ENCODE measurements at regions not wholly inside any gene's neighbourhood (a gene's known extent, or its start where the extent isn't known, plus 50 kb on each side); places are given as distances from the start of the nearest gene placed in this dataset.
A peak's percentile ranks its signal among the peaks of the same experiment; 100 is the strongest.

- Mint-ChIP-seq H3K36me3 (ENCODE audit: low read depth) (no peaks in the 10 kb centered on the region), H3K27ac (no peak overlapping the region), H3K27me3 (peaks cover 15% of the 10 kb centered on the region), H3K4me1 (ENCODE audit: low read depth) (no peaks in the 10 kb centered on the region), H3K9me3 (no peaks in the 10 kb centered on the region), H3K4me3 (no peak overlapping the region)
- DNase-seq, result no peak
These were observed 143.4 kb downstream of the ZNF608 start for GRCh38 chr5:124602925-124603650.

GRCh38 chr5:124599028-124599973 lies 147.1 kb downstream of the ZNF608 start:
- Mint-ChIP-seq H3K36me3 (ENCODE audit: low read depth) (no peaks in the 10 kb centered on the region), H3K4me1 (ENCODE audit: low read depth) (no peaks in the 10 kb centered on the region), H3K27ac (no peak overlapping the region), H3K27me3 (peaks cover 19% of the 10 kb centered on the region), H3K9me3 (no peaks in the 10 kb centered on the region), H3K4me3 (no peak overlapping the region)
- no peak for DNase-seq

GRCh38 chr5:124596595-124597421 lies 149.6 kb downstream of the ZNF608 start:
- Mint-ChIP-seq H3K27ac (no peak overlapping the region), H3K27me3 (peaks cover 17% of the 10 kb centered on the region), H3K4me1 (ENCODE audit: low read depth) (no peaks in the 10 kb centered on the region), H3K4me3 (no peak overlapping the region), H3K9me3 (no peaks in the 10 kb centered on the region), H3K36me3 (ENCODE audit: low read depth) (no peaks in the 10 kb centered on the region)
- no peak for DNase-seq

DNA sequence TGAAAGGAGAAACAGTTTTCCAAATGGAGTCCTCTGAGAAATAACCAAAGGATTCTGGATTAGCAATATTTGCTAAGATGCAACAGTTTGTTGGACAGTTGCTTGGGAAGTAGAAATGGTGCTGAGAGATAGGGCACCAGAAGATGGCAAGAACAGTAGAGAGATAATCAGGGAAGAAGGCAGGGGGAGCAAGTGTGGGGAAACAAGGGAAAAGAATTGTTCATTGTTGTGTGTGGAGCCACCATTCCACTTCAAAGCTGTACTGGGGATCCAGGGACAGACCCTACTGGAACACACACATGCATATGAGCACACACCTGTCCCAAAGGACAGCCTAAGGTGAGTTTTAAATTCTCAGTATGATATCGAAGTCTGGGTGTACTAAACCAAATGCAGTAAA lies 152.5 kb downstream of the ZNF608 start:
- Mint-ChIP-seq H3K27me3 (peaks cover 20% of the 10 kb centered on the region), H3K4me1 (ENCODE audit: low read depth) (no peaks in the 10 kb centered on the region), H3K4me3 (no peak overlapping the region), H3K9me3 (peaks cover 4% of the 10 kb centered on the region), H3K36me3 (ENCODE audit: low read depth) (no peaks in the 10 kb centered on the region), H3K27ac (no peak overlapping the region)
- DNase-seq, result no peak

- peaks cover 4% of the 10 kb centered on the region for H3K9me3 Mint-ChIP-seq
- no peak overlapping the region for H3K4me3 Mint-ChIP-seq
- H3K36me3 Mint-ChIP-seq (ENCODE audit: low read depth), result no peaks in the 10 kb centered on the region
- H3K4me1 Mint-ChIP-seq (ENCODE audit: low read depth), result no peaks in the 10 kb centered on the region
- no peak overlapping the region for H3K27ac Mint-ChIP-seq
- H3K27me3 Mint-ChIP-seq, result peaks cover 20% of the 10 kb centered on the region
- no peak for DNase-seq
These were observed 153.5 kb downstream of the ZNF608 start for GRCh38 chr5:124592891-124593290.

DNA sequence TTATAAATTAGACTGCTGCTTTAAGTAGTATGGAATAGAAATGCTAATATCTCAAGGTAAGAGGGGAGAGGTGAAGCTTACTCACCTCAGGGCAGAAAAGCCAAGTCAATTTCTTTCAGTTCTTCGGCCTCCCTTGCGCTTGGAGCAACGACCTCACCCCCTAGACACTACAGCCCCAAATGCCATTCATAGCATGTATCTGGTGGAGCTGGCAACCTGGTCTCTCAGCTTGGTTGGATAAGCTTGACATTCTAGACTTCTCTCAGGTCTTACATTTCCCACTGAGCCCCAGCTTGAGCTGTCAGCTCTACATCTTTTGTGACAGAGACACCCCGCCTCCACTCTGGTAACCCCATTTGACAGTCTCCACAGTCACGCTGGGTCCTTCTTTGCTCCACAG lies 154.9 kb downstream of the ZNF608 start:
- no peaks in the 10 kb centered on the region for H3K4me1 Mint-ChIP-seq (ENCODE audit: low read depth)
- no peaks in the 10 kb centered on the region for H3K36me3 Mint-ChIP-seq (ENCODE audit: low read depth)

GRCh38 chr5:124590686-124591085 lies 155.8 kb downstream of the ZNF608 start:
- no peak for DNase-seq
- no peak overlapping the region for H3K27ac Mint-ChIP-seq
- H3K9me3 Mint-ChIP-seq, result peaks cover 4% of the 10 kb centered on the region
- H3K27me3 Mint-ChIP-seq, result peaks cover 12% of the 10 kb centered on the region
- H3K36me3 Mint-ChIP-seq (ENCODE audit: low read depth), result no peaks in the 10 kb centered on the region
- no peak overlapping the region for H3K4me3 Mint-ChIP-seq
- H3K4me1 Mint-ChIP-seq (ENCODE audit: low read depth), result peaks cover under 1% of the 10 kb centered on the region

More for the DNA sequence above, 154.9 kb downstream of the ZNF608 start:
- H3K9me3 Mint-ChIP-seq, result peaks cover 4% of the 10 kb centered on the region
- peaks cover 13% of the 10 kb centered on the region for H3K27me3 Mint-ChIP-seq
- H3K27ac Mint-ChIP-seq, result no peak overlapping the region
- no peak for DNase-seq
- no peak overlapping the region for H3K4me3 Mint-ChIP-seq

- Mint-ChIP-seq H3K27me3 (peaks cover 9% of the 10 kb centered on the region), H3K27ac (no peak overlapping the region), H3K9me3 (peaks cover 4% of the 10 kb centered on the region), H3K36me3 (ENCODE audit: low read depth) (no peaks in the 10 kb centered on the region), H3K4me3 (no peak overlapping the region), H3K4me1 (ENCODE audit: low read depth) (peaks cover 30% of the 10 kb centered on the region)
- no peak for DNase-seq
These were observed 159.2 kb downstream of the ZNF608 start for GRCh38 chr5:124587280-124587679.

DNA sequence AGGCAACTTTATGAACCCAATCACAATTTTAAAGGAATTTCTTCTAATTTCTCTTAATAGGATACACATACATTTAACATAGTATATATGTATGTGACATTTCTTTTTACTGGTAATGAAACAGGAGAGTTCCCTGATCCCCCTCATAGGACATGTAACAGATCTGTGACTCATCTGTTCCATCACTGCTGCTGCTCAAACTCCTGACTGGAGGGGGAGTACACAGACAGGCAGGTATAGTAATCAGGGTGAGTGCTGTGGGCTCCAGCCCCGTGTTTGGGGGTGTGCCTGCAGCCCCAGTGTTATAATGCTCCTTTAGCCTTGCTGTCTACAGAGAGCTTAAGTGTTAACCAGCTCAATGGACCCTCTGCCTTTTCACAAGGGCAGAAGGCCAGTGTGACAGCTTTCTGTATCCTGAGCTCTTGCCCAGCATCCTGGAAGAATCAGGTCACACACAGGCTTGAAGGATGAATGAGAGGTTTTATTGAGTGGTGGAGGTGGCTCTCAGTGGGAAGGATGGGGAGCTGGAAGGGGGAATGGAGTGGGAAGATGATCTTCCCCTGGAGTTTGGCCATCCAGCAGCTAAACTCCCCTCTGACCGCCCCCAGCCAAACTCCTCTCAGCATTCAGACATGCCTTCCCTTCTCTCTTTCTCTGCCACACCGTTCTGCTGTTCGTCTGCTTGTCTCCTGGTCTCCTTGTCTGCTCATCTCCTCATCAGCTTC lies 161.3 kb downstream of the ZNF608 start:
- Mint-ChIP-seq H3K4me1 (ENCODE audit: low read depth) (peaks cover 30% of the 10 kb centered on the region), H3K9me3 (peaks cover 4% of the 10 kb centered on the region), H3K4me3 (no peak overlapping the region), H3K36me3 (ENCODE audit: low read depth) (no peaks in the 10 kb centered on the region), H3K27me3 (peaks cover 7% of the 10 kb centered on the region), H3K27ac (no peak overlapping the region)
- no peak for DNase-seq

GRCh38 chr5:124583469-124584350 lies 162.7 kb downstream of the ZNF608 start:
- Mint-ChIP-seq H3K27ac (peak overlapping the region; percentile 73), H3K36me3 (ENCODE audit: low read depth) (no peaks in the 10 kb centered on the region), H3K4me1 (ENCODE audit: low read depth) (peaks cover 30% of the 10 kb centered on the region), H3K9me3 (no peaks in the 10 kb centered on the region), H3K4me3 (no peak overlapping the region), H3K27me3 (peaks cover 4% of the 10 kb centered on the region)
- DNase-seq, result peak; percentile 38

DNA sequence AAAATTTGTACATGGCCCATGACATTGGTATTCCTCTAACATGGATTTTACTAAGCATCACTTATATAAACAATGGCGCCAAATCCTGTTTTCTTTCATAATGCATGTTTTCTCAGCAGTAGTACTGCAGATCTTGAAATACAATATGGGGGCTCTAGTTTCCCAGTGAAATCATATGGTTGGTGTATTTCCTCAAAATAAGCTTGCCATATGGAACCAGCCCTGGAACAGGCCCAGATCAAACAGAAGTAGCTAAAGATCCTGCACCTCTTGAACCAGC lies 163.9 kb downstream of the ZNF608 start:
- Mint-ChIP-seq H3K9me3 (no peaks in the 10 kb centered on the region), H3K27ac (no peak overlapping the region), H3K4me3 (no peak overlapping the region), H3K4me1 (ENCODE audit: low read depth) (peaks cover 30% of the 10 kb centered on the region), H3K27me3 (peaks cover 8% of the 10 kb centered on the region), H3K36me3 (ENCODE audit: low read depth) (no peaks in the 10 kb centered on the region)
- DNase-seq, result no peak

GRCh38 chr5:124581738-124582560 lies 164.5 kb downstream of the ZNF608 start:
- Mint-ChIP-seq H3K9me3 (no peaks in the 10 kb centered on the region), H3K27ac (no peak overlapping the region), H3K4me3 (no peak overlapping the region), H3K27me3 (peaks cover 8% of the 10 kb centered on the region), H3K36me3 (ENCODE audit: low read depth) (no peaks in the 10 kb centered on the region), H3K4me1 (ENCODE audit: low read depth) (peaks cover 30% of the 10 kb centered on the region)
- DNase-seq, result no peak
